ENCODE measurements at regions not wholly inside any gene's neighbourhood (a gene's known extent, or its start where the extent isn't known, plus 50 kb on each side); places are given as distances from the start of the nearest gene placed in this dataset.

DNA sequence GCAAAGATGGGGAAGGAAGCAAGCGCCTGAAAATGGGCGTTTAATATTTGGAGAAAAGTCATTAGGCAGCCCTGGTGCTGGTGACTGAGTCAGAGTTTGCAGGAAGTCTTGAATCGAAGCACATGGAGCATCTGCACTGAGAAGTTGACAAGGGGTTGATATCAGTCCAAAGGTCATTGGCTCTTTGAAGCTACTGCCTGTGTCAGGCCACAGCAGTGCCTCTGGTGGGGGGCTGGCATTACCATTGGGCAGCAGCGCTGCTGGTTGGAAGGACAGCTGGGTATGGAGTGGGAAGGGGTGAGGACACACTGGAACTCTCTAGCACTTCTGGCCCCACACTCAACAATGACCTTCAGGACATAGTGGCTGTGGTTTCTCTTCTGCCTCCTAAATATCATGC is 150.4 kb upstream of the ERCC6L2 start (continued):
- TF ChIP-seq, protein P1, sequence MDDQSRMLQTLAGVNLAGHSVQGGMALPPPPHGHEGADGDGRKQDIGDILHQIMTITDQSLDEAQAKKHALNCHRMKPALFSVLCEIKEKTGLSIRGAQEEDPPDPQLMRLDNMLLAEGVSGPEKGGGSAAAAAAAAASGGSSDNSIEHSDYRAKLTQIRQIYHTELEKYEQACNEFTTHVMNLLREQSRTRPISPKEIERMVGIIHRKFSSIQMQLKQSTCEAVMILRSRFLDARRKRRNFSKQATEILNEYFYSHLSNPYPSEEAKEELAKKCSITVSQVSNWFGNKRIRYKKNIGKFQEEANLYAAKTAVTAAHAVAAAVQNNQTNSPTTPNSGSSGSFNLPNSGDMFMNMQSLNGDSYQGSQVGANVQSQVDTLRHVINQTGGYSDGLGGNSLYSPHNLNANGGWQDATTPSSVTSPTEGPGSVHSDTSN (CRISPR knock-in tag; IDR thresholded peaks at IDR 0.05; ENCODE audit: borderline replicate concordance): no peak
- TF ChIP-seq, protein P2, sequence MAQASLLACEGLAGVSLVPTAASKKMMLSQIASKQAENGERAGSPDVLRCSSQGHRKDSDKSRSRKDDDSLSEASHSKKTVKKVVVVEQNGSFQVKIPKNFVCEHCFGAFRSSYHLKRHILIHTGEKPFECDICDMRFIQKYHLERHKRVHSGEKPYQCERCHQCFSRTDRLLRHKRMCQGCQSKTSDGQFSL (CRISPR knock-in tag; IDR thresholded peaks at IDR 0.05): no peak
- TF ChIP-seq ZNF615 (CRISPR knock-in tag; IDR thresholded peaks at IDR 0.05; ENCODE audit: borderline replicate concordance) (no peak), SMAD9 (CRISPR knock-in tag; IDR thresholded peaks at IDR 0.05) (no peak), FOXA1 (IDR thresholded peaks at IDR 0.05) (no peak), FOXA1 (CRISPR knock-in tag; IDR thresholded peaks at IDR 0.05) (peak; percentile 17; the same call in 1 of the 2 replicates), TEAD2 (CRISPR knock-in tag; IDR thresholded peaks at IDR 0.05) (no peak), RFX5 (IDR thresholded peaks at IDR 0.05; ENCODE audit: low read depth, low read length) (no peak), ZFP1 (CRISPR knock-in tag; IDR thresholded peaks at IDR 0.05) (no peak), DPF2 (CRISPR knock-in tag; IDR thresholded peaks at IDR 0.05; ENCODE audit: borderline replicate concordance, low read depth) (no peak), ZNF253 (CRISPR knock-in tag; IDR thresholded peaks at IDR 0.05; ENCODE audit: borderline replicate concordance) (no peak), ELF1 (CRISPR knock-in tag; IDR thresholded peaks at IDR 0.05) (no peak), SMAD3 (CRISPR knock-in tag; IDR thresholded peaks at IDR 0.05) (no peak), MAF1 (CRISPR knock-in tag; IDR thresholded peaks at IDR 0.05; ENCODE audit: borderline replicate concordance) (no peak), FIP1L1 (IDR thresholded peaks at IDR 0.05; ENCODE audit: borderline replicate concordance, insufficient read depth, low read depth, low read length) (no peak), HDAC6 (IDR thresholded peaks at IDR 0.05; ENCODE audit: low read depth, low read length) (no peak)
- TF ChIP-seq, protein P3, sequence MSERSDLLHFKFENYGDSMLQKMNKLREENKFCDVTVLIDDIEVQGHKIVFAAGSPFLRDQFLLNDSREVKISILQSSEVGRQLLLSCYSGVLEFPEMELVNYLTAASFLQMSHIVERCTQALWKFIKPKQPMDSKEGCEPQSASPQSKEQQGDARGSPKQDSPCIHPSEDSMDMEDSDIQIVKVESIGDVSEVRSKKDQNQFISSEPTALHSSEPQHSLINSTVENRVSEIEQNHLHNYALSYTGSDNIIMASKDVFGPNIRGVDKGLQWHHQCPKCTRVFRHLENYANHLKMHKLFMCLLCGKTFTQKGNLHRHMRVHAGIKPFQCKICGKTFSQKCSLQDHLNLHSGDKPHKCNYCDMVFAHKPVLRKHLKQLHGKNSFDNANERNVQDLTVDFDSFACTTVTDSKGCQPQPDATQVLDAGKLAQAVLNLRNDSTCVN (CRISPR knock-in tag; IDR thresholded peaks at IDR 0.05; ENCODE audit: borderline replicate concordance): no peak
- TF ChIP-seq, protein P4, sequence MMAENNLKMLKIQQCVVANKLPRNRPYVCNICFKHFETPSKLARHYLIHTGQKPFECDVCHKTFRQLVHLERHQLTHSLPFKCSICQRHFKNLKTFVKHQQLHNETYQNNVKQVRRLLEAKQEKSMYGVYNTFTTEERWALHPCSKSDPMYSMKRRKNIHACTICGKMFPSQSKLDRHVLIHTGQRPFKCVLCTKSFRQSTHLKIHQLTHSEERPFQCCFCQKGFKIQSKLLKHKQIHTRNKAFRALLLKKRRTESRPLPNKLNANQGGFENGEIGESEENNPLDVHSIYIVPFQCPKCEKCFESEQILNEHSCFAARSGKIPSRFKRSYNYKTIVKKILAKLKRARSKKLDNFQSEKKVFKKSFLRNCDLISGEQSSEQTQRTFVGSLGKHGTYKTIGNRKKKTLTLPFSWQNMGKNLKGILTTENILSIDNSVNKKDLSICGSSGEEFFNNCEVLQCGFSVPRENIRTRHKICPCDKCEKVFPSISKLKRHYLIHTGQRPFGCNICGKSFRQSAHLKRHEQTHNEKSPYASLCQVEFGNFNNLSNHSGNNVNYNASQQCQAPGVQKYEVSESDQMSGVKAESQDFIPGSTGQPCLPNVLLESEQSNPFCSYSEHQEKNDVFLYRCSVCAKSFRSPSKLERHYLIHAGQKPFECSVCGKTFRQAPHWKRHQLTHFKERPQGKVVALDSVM (CRISPR knock-in tag; IDR thresholded peaks at IDR 0.05): no peak
- TF ChIP-seq, protein P5, sequence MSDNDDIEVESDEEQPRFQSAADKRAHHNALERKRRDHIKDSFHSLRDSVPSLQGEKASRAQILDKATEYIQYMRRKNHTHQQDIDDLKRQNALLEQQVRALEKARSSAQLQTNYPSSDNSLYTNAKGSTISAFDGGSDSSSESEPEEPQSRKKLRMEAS (IDR thresholded peaks at IDR 0.05): peak; percentile 61
- TF ChIP-seq, protein P6, sequence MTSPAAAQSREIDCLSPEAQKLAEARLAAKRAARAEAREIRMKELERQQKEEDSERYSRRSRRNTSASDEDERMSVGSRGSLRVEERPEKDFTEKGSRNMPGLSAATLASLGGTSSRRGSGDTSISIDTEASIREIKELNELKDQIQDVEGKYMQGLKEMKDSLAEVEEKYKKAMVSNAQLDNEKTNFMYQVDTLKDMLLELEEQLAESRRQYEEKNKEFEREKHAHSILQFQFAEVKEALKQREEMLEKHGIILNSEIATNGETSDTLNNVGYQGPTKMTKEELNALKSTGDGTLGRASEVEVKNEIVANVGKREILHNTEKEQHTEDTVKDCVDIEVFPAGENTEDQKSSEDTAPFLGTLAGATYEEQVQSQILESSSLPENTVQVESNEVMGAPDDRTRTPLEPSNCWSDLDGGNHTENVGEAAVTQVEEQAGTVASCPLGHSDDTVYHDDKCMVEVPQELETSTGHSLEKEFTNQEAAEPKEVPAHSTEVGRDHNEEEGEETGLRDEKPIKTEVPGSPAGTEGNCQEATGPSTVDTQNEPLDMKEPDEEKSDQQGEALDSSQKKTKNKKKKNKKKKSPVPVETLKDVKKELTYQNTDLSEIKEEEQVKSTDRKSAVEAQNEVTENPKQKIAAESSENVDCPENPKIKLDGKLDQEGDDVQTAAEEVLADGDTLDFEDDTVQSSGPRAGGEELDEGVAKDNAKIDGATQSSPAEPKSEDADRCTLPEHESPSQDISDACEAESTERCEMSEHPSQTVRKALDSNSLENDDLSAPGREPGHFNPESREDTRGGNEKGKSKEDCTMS (CRISPR knock-in tag; conservative IDR thresholded peaks at IDR 0.05): no peak

All from HepG2 (cell line).